SU-DHL-6 (cell line): ENCODE measurements at regions not wholly inside any gene's neighbourhood (a gene's known extent, or its start where the extent isn't known, plus 50 kb on each side); places are given as distances from the start of the nearest gene placed in this dataset.

Experiments used
- H2AFZ ChIP-seq: fragments of 200-600 bp; sonication (generic); 2 replicates; pipeline ENCODE4 v1.6.1; 2014; ENCODE audit warnings: low read depth, mild to moderate bottlenecking, moderate library complexity, mixed read lengths, antibody characterized with exemption, low read length; ENCODE audit not compliant: severe bottlenecking
- H3F3A ChIP-seq: fragments of 200-600 bp; shearing (Covaris generic); 2 replicates; pipeline ENCODE4 v1.6.0; 2016; ENCODE audit warnings: antibody characterized with exemption, mild to moderate bottlenecking; ENCODE audit not compliant: insufficient read depth
- H3K27ac ChIP-seq: fragments of 200-600 bp; sonication (generic); 2 replicates; pipeline ENCODE4 v1.5.1; 2016; ENCODE audit warnings: low read depth, mild to moderate bottlenecking, low read length, moderate library complexity, mixed read lengths
- H3K27me3 ChIP-seq: fragments of 200-600 bp; sonication (generic), shearing (Covaris generic); 2 replicates; pipeline ENCODE4 v1.6.0; 2014; ENCODE audit warnings: mild to moderate bottlenecking, low read length
- H3K36me3 ChIP-seq: fragments of 200-600 bp; sonication (generic); 2 replicates; pipeline ENCODE4 v1.6.1; 2014; ENCODE audit warnings: mild to moderate bottlenecking, low read length, mixed read lengths
- H3K4me2 ChIP-seq: fragments of 300-600, 200-600 bp; shearing (Covaris generic), sonication (generic); 2 replicates; pipeline ENCODE4 v1.6.0; 2014; ENCODE audit warnings: low read length, low read depth, mild to moderate bottlenecking; ENCODE audit not compliant: poor library complexity, severe bottlenecking
- H3K4me3 ChIP-seq: fragments of 200-600 bp; sonication (generic); 2 replicates; pipeline ENCODE4 v1.5.1; 2014; ENCODE audit warnings: antibody characterized with exemption, low read length, mild to moderate bottlenecking, mixed read lengths; ENCODE audit not compliant: insufficient read depth, poor library complexity, severe bottlenecking
- H3K79me2 ChIP-seq: fragments of 200-600 bp; sonication (generic); 2 replicates; pipeline ENCODE4 v1.6.1; 2014; ENCODE audit warnings: mild to moderate bottlenecking, low read length, moderate library complexity; ENCODE audit not compliant: insufficient read depth
- H3K9ac ChIP-seq: fragments of 200-600 bp; sonication (generic); 2 replicates; pipeline ENCODE4 v1.7.0; 2014; ENCODE audit warnings: mild to moderate bottlenecking, low read length
- H3K9me2 ChIP-seq: fragments of 200-600 bp; sonication (generic); replicated peaks from 2 replicates; pipeline ENCODE4 v1.6.1; 2014; ENCODE audit warnings: low read length; ENCODE audit not compliant: insufficient read depth
- H3K9me3 ChIP-seq: fragments of 200-600 bp; sonication (generic); 2 replicates; pipeline ENCODE4 v1.6.1; 2014; ENCODE audit warnings: low read length, mixed read lengths; ENCODE audit not compliant: insufficient read depth
- H4K20me1 ChIP-seq: fragments of 200-600 bp; sonication (generic); 2 replicates; pipeline ENCODE4 v1.6.1; 2014; ENCODE audit warnings: low read depth, mild to moderate bottlenecking, antibody characterized with exemption, low read length, moderate library complexity, mixed read lengths
- CTCF ChIP-seq: fragments of 200-600 bp; sonication (generic); IDR thresholded peaks from one replicate; pipeline ENCODE4 v1.5.1; 2017; ENCODE audit warnings: antibody characterized with exemption, mild to moderate bottlenecking, low read length, moderate library complexity; ENCODE audit not compliant: insufficient read depth, poor library complexity, severe bottlenecking
- EZH2phosphoT487 ChIP-seq: fragments of 200-600 bp; sonication (generic), shearing (Covaris generic); conservative IDR thresholded peaks from 2 replicates; pipeline ENCODE4 v1.6.1; 2018; ENCODE audit warnings: mild to moderate bottlenecking, antibody characterized with exemption, low read length, moderate library complexity, mixed read lengths

GRCh38 chr1:29868944-29869343 is 632.6 kb downstream of the PTPRU start:
- H3K9me2 ChIP-seq: no peaks in the 10 kb centered on the region
- no peaks in the 10 kb centered on the region for H4K20me1 ChIP-seq
- no peaks in the 10 kb centered on the region for H3K36me3 ChIP-seq
- no peak overlapping the region for H3K4me2 ChIP-seq
- no peak overlapping the region for H3K27ac ChIP-seq
- H3K79me2 ChIP-seq: no peaks in the 10 kb centered on the region
- no peak overlapping the region for H3K4me3 ChIP-seq
- H3K9me3 ChIP-seq: no peaks in the 10 kb centered on the region
- H3K9ac ChIP-seq: no peak overlapping the region
- TF ChIP-seq CTCF (no peak), EZH2phosphoT487 (no peak)
- H3F3A ChIP-seq: no peaks in the 10 kb centered on the region
- no peak overlapping the region for H2AFZ ChIP-seq
- no peaks in the 10 kb centered on the region for H3K27me3 ChIP-seq

GRCh38 chr1:29868096-29868495 is 631.8 kb downstream of the PTPRU start:
- no peak overlapping the region for H3K4me2 ChIP-seq
- no peak overlapping the region for H3K27ac ChIP-seq
- TF ChIP-seq CTCF (no peak), EZH2phosphoT487 (no peak)
- no peaks in the 10 kb centered on the region for H3K27me3 ChIP-seq
- no peak overlapping the region for H2AFZ ChIP-seq
- H3F3A ChIP-seq: no peaks in the 10 kb centered on the region
- H3K9me3 ChIP-seq: no peaks in the 10 kb centered on the region
- H3K4me3 ChIP-seq: no peak overlapping the region
- H3K9ac ChIP-seq: no peak overlapping the region
- H3K79me2 ChIP-seq: no peaks in the 10 kb centered on the region
- no peaks in the 10 kb centered on the region for H4K20me1 ChIP-seq
- no peaks in the 10 kb centered on the region for H3K9me2 ChIP-seq
- H3K36me3 ChIP-seq: no peaks in the 10 kb centered on the region

GRCh38 chr1:29865051-29865450 is 628.7 kb downstream of the PTPRU start:
- Histone ChIP-seq H3K9me3 (peaks cover 19% of the 10 kb centered on the region; the same call in 1 of the 2 replicates), H3F3A (no peaks in the 10 kb centered on the region), H3K9me2 (no peaks in the 10 kb centered on the region), H3K27me3 (no peaks in the 10 kb centered on the region), H3K4me3 (no peak overlapping the region), H2AFZ (no peak overlapping the region), H3K79me2 (no peaks in the 10 kb centered on the region), H3K27ac (no peak overlapping the region), H3K4me2 (no peak overlapping the region), H3K9ac (no peak overlapping the region), H3K36me3 (no peaks in the 10 kb centered on the region), H4K20me1 (no peaks in the 10 kb centered on the region)
- TF ChIP-seq CTCF (no peak), EZH2phosphoT487 (no peak)
